ENCODE measurements at regions not wholly inside any gene's neighbourhood (a gene's known extent, or its start where the extent isn't known, plus 50 kb on each side); places are given as distances from the start of the nearest gene placed in this dataset.

DNA sequence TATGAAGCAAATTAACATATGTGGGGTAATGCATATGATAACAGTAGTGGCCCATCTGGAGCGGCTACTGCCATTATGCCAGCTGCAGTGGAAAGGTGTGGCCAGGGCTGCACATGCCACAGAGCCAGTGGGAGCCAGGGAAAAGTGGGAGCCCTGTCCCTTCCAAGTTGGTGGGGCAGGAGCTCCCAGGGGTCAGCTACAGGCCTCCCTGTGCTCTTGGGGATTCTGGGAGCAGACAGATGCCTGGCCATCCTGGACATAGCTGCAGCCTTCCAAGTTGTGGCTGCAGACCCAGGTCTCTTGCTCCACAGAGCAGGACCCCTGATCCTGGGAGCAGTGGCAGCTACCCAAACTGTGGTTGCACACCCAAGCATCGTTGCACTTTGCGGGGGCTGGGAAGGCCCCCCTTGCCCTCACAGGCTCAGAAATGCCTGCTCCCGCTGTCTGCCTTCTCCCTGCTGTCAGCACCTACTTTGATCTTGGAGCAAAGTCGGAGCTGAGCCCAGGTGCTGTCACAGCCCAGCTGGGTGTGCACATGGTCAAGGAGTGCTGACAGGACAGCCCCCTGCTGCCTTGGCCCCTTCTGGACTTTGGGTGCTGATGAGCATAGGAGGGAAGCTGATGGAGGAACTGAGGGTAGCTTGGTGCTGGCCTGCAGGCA lies 67.8 kb downstream of the NAA11 start:
- TF ChIP-seq CTCF (IDR thresholded peaks at IDR 0.05) (no peak), POLR2AphosphoS5 (IDR thresholded peaks at IDR 0.05) (no peak)

Measured in stomach (tissue), 4 donors.